ENCODE measurements at regions not wholly inside any gene's neighbourhood (a gene's known extent, or its start where the extent isn't known, plus 50 kb on each side); places are given as distances from the start of the nearest gene placed in this dataset.

GRCh38 chr10:84076540-84077195 is 62.6 kb upstream of the GHITM start:
- no peak for DNase-seq

- no peak for DNase-seq
These were observed 61.5 kb upstream of the GHITM start for GRCh38 chr10:84077768-84078167.

DNA sequence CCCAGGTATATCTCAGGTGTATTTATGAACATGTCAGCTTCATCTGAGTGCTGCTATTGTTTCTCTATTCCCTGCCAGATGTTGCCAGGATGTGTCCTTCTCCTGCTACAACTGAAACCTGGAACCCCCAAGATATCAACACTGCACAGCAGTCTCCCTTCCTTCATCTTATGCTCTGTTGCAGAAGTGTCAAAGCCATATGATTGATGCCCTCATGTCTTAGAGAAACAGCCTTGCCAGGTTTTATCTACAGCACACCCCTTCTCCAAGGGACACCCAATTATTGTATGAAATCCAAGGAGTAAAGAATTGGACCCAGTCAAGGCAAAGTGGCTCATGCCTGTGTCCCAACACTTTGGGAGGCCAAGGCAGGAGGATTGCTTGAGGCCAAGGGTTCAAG is 60.5 kb upstream of the GHITM start:
- DNase-seq: no peak

GRCh38 chr10:84084342-84084741 is 55.0 kb upstream of the GHITM start:
- DNase-seq: no peak

DNA sequence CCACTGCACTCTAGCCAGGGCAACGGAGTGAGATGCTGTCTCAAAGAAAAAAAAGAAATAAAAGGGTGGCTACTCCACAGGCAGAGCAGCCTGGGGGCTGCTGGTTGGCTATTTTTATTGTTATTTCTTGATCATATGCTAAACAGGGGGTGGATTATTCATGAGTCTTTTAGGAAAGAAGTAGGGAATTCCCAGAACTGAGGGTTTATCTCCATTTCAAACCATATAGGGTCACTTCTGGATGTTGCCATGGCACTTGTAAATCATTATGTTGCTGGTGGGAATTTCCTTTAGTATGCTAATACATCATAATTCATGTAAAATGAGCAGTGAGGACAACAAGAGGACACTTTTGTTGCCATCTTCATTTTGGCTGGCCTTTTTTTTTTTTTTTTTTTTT is 52.1 kb upstream of the GHITM start:
- DNase-seq: no peak

DNA sequence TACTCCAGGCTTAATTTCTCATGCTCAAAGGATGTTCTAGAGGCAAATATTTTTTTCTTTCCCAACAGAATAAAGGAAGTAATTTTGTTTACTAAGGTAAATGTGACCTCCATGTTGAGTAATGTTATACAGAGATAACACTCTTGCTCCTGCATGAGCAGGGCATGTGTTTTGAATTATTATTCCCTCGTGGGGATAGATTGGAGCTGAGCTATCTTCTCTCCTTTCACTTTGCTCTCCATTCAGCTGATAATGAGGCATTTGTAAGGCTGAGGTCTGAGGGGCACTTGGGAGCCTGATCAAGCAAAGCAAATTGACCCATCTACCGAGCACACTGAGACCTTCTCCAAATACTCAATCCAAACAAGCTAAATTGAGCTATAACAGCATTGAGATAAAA is 50.7 kb upstream of the GHITM start:
- no peak for DNase-seq

DNA sequence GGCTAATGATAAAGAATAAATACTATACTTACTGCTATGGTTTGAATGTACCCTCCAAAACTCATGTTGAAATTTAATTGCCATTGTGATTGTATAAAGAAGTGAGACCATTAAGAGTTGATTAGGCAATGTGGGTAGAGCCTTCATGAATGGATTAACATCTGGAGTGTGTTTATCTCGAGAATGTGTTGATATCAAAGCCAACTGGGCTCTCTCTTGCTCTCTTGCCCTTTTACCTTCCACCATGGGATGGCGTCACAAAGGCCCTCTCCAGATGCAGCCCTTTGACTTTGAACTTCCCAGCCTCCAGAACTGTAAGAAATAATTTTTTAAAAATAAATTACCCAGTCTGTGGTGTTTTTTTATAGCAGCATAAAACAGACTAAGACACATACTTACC is 50.1 kb upstream of the GHITM start:
- DNase-seq: no peak

Data from suppressor macrophage treated with lipopolysaccharide for 1 hour (primary cell).